CD14-positive monocyte (primary cell): ENCODE measurements at regions not wholly inside any gene's neighbourhood (a gene's known extent, or its start where the extent isn't known, plus 50 kb on each side); places are given as distances from the start of the nearest gene placed in this dataset.

Experiments used
- DNase-seq, 3 donors: peaks; one replicate each; pipeline ENCODE4 v3.0.0-alpha.2; 2011 to 2022
- H2AFZ ChIP-seq: 2 replicates; pipeline ENCODE4 v1.6.0; 2012; ENCODE audit warnings: mild to moderate bottlenecking, low read depth, low read length, inconsistent platforms; ENCODE audit not compliant: insufficient read depth, poor library complexity, severe bottlenecking
- H3K27ac ChIP-seq, 2 donors: 1 replicate in 1 of 2; 2 replicates in 1 of 2; pipeline ENCODE4 v1.5.1; 2012 to 2013; ENCODE audit warnings: low read length in 2 of 2, control low read depth in 1 of 2, inconsistent platforms in 1 of 2, low read depth in 1 of 2, mild to moderate bottlenecking in 1 of 2
- H3K27me3 ChIP-seq, 2 donors: one replicate each; pipeline versions ENCODE4 v1.6.0 to v1.6.1; 2011 to 2013; ENCODE audit warnings: low read length in 2 of 2; ENCODE audit not compliant: control insufficient read depth in 2 of 2, insufficient read depth in 2 of 2
- H3K36me3 ChIP-seq, 2 donors: replicated peaks in 1 of 2; 1 replicate in 1 of 2; 2 replicates in 1 of 2; pipeline versions ENCODE4 v1.5.1 to v1.6.1; 2012 to 2013; ENCODE audit warnings: low read length in 2 of 2, control low read depth in 1 of 2, inconsistent platforms in 1 of 2, mild to moderate bottlenecking in 1 of 2; ENCODE audit not compliant: insufficient read depth in 2 of 2, control insufficient read depth in 1 of 2
- H3K4me1 ChIP-seq, 2 donors: 1 replicate in 1 of 2; 2 replicates in 1 of 2; pipeline versions ENCODE4 v1.5.1 to v1.6.1; 2012 to 2013; ENCODE audit warnings: low read length in 2 of 2, control low read depth in 1 of 2, inconsistent platforms in 1 of 2, mild to moderate bottlenecking in 1 of 2, moderate library complexity in 1 of 2; ENCODE audit not compliant: insufficient read depth in 2 of 2, control insufficient read depth in 1 of 2
- H3K4me2 ChIP-seq: replicated peaks from 2 replicates; pipeline ENCODE3; 2012; ENCODE audit warnings: low read length, moderate library complexity, mild to moderate bottlenecking; ENCODE audit not compliant: poor library complexity, severe bottlenecking; ENCODE audit errors: extremely low read depth
- H3K4me3 ChIP-seq, 3 experiments: fragments of 200-600 bp in 1 of 3; sonication (generic) in 1 of 3; replicated peaks in 1 of 3; 1 replicate in 2 of 3; 2 replicates in 1 of 3; pipeline ENCODE4 v1.5.1; 2011 to 2013; ENCODE audit warnings: low read length in 3 of 3, mild to moderate bottlenecking in 3 of 3, control low read depth in 2 of 3, low read depth in 2 of 3, inconsistent platforms in 1 of 3, moderate library complexity in 1 of 3
- H3K79me2 ChIP-seq: 2 replicates; pipeline ENCODE4 v1.6.0; 2012; ENCODE audit warnings: mild to moderate bottlenecking, control low read depth, inconsistent platforms, low read length, moderate library complexity; ENCODE audit not compliant: insufficient read depth
- H3K9ac ChIP-seq: 2 replicates; pipeline ENCODE4 v1.6.0; 2017; ENCODE audit warnings: low read length, mild to moderate bottlenecking; ENCODE audit not compliant: insufficient read depth, poor library complexity, severe bottlenecking
- H3K9me3 ChIP-seq, 2 donors: replicated peaks in 1 of 2; 1 replicate in 1 of 2; 2 replicates in 1 of 2; pipeline versions ENCODE4 v1.5.1 to v1.6.1; 2012 to 2013; ENCODE audit warnings: low read length in 2 of 2, control low read depth in 1 of 2; ENCODE audit not compliant: control insufficient read depth in 1 of 2, insufficient read depth in 1 of 2
- H4K20me1 ChIP-seq: 2 replicates; pipeline ENCODE4 v1.6.0; 2012; ENCODE audit warnings: mild to moderate bottlenecking, low read length, control low read depth, moderate library complexity; ENCODE audit not compliant: insufficient read depth
- H3K27ac Mint-ChIP-seq, 7 donors: one replicate each; pipeline ENCODE4 v1.8.0; 2020; ENCODE audit warnings: mild to moderate bottlenecking in 7 of 7, mixed read lengths in 7 of 7, moderate library complexity in 6 of 7, inconsistent platforms in 2 of 7
- H3K27me3 Mint-ChIP-seq, 3 donors: one replicate each; pipeline ENCODE4 v1.8.0; 2021 to 2022; ENCODE audit warnings: low read depth in 3 of 3, mild to moderate bottlenecking in 3 of 3, mixed read lengths in 3 of 3, moderate library complexity in 3 of 3, inconsistent platforms in 1 of 3
- H3K36me3 Mint-ChIP-seq, 2 donors: one replicate each; pipeline ENCODE4 v1.8.0; 2020; ENCODE audit warnings: mixed read lengths in 2 of 2, inconsistent platforms in 1 of 2, mild to moderate bottlenecking in 1 of 2
- H3K4me1 Mint-ChIP-seq: one replicate; pipeline ENCODE4 v1.8.0; 2020; ENCODE audit warnings: mild to moderate bottlenecking, mixed read lengths
- H3K4me3 Mint-ChIP-seq, 2 donors: one replicate each; pipeline ENCODE4 v1.8.0; 2020; ENCODE audit warnings: mild to moderate bottlenecking in 2 of 2, mixed read lengths in 2 of 2, moderate library complexity in 1 of 2
- H3K9me3 Mint-ChIP-seq, 7 donors: one replicate each; pipeline ENCODE4 v1.8.0; 2020 to 2022; ENCODE audit warnings: mixed read lengths in 7 of 7, mild to moderate bottlenecking in 6 of 7, moderate library complexity in 6 of 7, inconsistent platforms in 2 of 7
- WGBS: methylation state at CpG from one replicate; pipeline ENCODE4 v1.1.5; 2013; ENCODE audit warnings: missing lambda C conversion rate; ENCODE audit not compliant: insufficient coverage; 5-methylcytosine and 5-hydroxymethylcytosine counted together
- intact Hi-C, 2 donors: fragments of 100-400 bp; cut with micrococcal nuclease; formaldehyde crosslinking; loops; one replicate each; pipeline versions ENCODE4 v1.15.0 to v1.15.1; 2023
- TF ChIP-seq, protein P1 (sequence below): fragments of 200-600 bp; IDR thresholded peaks from one replicate; pipeline ENCODE4 v1.8.0; 2022; ENCODE audit warnings: antibody characterized with exemption, mild to moderate bottlenecking

- intact Hi-C loops, result no loop called here
- Mint-ChIP-seq H3K27me3 (no peaks in the 10 kb centered on the region), H3K4me3 (no peak overlapping the region), H3K36me3 (no peaks in the 10 kb centered on the region), H3K9me3 (peaks cover 0 to 8% (median 3%) of the 10 kb centered on the region in 7 donors), H3K27ac (no peak overlapping the region), H3K4me1 (no peaks in the 10 kb centered on the region)
- no peak overlapping the region for H3K4me3 ChIP-seq
- H3K27me3 ChIP-seq, result no peaks in the 10 kb centered on the region
- no peaks in the 10 kb centered on the region for H3K79me2 ChIP-seq
- no peak overlapping the region for H2AFZ ChIP-seq
- no peaks in the 10 kb centered on the region for H3K4me1 ChIP-seq
- H3K27ac ChIP-seq, result no peak overlapping the region
- no peak overlapping the region for H3K4me2 ChIP-seq
- TF ChIP-seq, protein P1, sequence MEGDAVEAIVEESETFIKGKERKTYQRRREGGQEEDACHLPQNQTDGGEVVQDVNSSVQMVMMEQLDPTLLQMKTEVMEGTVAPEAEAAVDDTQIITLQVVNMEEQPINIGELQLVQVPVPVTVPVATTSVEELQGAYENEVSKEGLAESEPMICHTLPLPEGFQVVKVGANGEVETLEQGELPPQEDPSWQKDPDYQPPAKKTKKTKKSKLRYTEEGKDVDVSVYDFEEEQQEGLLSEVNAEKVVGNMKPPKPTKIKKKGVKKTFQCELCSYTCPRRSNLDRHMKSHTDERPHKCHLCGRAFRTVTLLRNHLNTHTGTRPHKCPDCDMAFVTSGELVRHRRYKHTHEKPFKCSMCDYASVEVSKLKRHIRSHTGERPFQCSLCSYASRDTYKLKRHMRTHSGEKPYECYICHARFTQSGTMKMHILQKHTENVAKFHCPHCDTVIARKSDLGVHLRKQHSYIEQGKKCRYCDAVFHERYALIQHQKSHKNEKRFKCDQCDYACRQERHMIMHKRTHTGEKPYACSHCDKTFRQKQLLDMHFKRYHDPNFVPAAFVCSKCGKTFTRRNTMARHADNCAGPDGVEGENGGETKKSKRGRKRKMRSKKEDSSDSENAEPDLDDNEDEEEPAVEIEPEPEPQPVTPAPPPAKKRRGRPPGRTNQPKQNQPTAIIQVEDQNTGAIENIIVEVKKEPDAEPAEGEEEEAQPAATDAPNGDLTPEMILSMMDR, result no peak
- no peaks in the 10 kb centered on the region for H3K36me3 ChIP-seq
- H4K20me1 ChIP-seq, result no peaks in the 10 kb centered on the region
- no peak overlapping the region for H3K9ac ChIP-seq
- no peaks in the 10 kb centered on the region for H3K9me3 ChIP-seq
- DNase-seq, result no peak
Measured at GRCh38 chr18:43751203-43751602, 473.9 kb upstream of the SYT4 start.

GRCh38 chr18:43751835-43752234 lies 474.5 kb upstream of the SYT4 start:
- intact Hi-C loops, result no loop called here
- DNase-seq, result no peak
- WGBS, result no CpG with 5 or more reads among the region's 2 CpGs

More at GRCh38 chr18:43751835-43752234, 474.5 kb upstream of the SYT4 start:
- Histone ChIP-seq H2AFZ (no peak overlapping the region), H3K36me3 (no peaks in the 10 kb centered on the region), H3K79me2 (no peaks in the 10 kb centered on the region), H3K4me2 (no peak overlapping the region), H3K9ac (no peak overlapping the region), H3K4me1 (no peaks in the 10 kb centered on the region), H4K20me1 (no peaks in the 10 kb centered on the region), H3K4me3 (no peak overlapping the region), H3K27ac (no peak overlapping the region), H3K9me3 (peaks cover 0 to 3% of the 10 kb centered on the region in 2 donors), H3K27me3 (no peaks in the 10 kb centered on the region)
- no peak overlapping the region for H3K27ac Mint-ChIP-seq
- no peak overlapping the region for H3K4me3 Mint-ChIP-seq
- H3K36me3 Mint-ChIP-seq, result no peaks in the 10 kb centered on the region
- H3K27me3 Mint-ChIP-seq, result no peaks in the 10 kb centered on the region
- H3K4me1 Mint-ChIP-seq, result no peaks in the 10 kb centered on the region
- TF ChIP-seq, protein P1, result no peak
- peaks cover 0 to 8% (median 3%) of the 10 kb centered on the region in 7 donors for H3K9me3 Mint-ChIP-seq
